ENCODE measurements at regions not wholly inside any gene's neighbourhood (a gene's known extent, or its start where the extent isn't known, plus 50 kb on each side); places are given as distances from the start of the nearest gene placed in this dataset.

GRCh38 chr4:134529629-134530028 is 328.0 kb upstream of the PABPC4L start:
- H3K4me2 ChIP-seq (ENCODE audit: low read length): no peak overlapping the region
- H4K20me1 ChIP-seq (ENCODE audit: insufficient read depth): no peaks in the 10 kb centered on the region
- H3K4me3 ChIP-seq (replicated peaks in 1 of 2; ENCODE audit: low read depth in 1 of 2, low read length in 2 of 2): no peak overlapping the region
- no TSS peak for BruUV-seq (replicated peaks)
- H2AFZ ChIP-seq (ENCODE audit: low read depth, low read length, poor library complexity, severe bottlenecking): no peak overlapping the region
- RAD21 ChIA-PET (ENCODE audit: low non-redundant PET in 1 of 2, low total read pairs in 2 of 2, uncharacterized antibody in 2 of 2, unreplicated experiment in 2 of 2): no interaction called here
- no peak overlapping the region for H3K27ac ChIP-seq (ENCODE audit: low read depth, low read length)
- TF ChIP-seq POLR2AphosphoS5 (IDR thresholded peaks at IDR 0.05; ENCODE audit: low read depth, low read length): no peak
- no peak for TF ChIP-seq ATF3 (IDR thresholded peaks at IDR 0.05)
- TF ChIP-seq ZNF274 (IDR thresholded peaks at IDR 0.05; ENCODE audit: low read depth, low read length): no peak
- no peak for TF ChIP-seq TCF7L2 (IDR thresholded peaks at IDR 0.05; ENCODE audit: borderline replicate concordance, extremely low read depth, insufficient read depth, insufficient read length)
- TF ChIP-seq ZFX (IDR thresholded peaks at IDR 0.05): no peak
- TF ChIP-seq ZBTB33 (IDR thresholded peaks at IDR 0.05; ENCODE audit: extremely low read depth, insufficient replicate concordance, low read length): no peak
- no peak for TF ChIP-seq SP1 (IDR thresholded peaks at IDR 0.05; ENCODE audit: low read depth)
- TF ChIP-seq YY1 (IDR thresholded peaks at IDR 0.05; ENCODE audit: extremely low read depth, insufficient replicate concordance, low read depth, low read length): no peak
- TF ChIP-seq ELF1 (IDR thresholded peaks at IDR 0.05; ENCODE audit: borderline replicate concordance, low read depth): no peak
- TF ChIP-seq CEBPB (IDR thresholded peaks at IDR 0.05; ENCODE audit: low read depth): no peak
- no peak for TF ChIP-seq EGR1 (IDR thresholded peaks at IDR 0.05; ENCODE audit: low read depth)
- TF ChIP-seq JUND (IDR thresholded peaks at IDR 0.05): no peak
- no peak for TF ChIP-seq REST (IDR thresholded peaks at IDR 0.05; ENCODE audit: low read depth)
- no peaks in the 10 kb centered on the region for H3K9me3 ChIP-seq (ENCODE audit: control insufficient read depth in 1 of 2, insufficient read depth in 1 of 2, low read depth in 1 of 2, low read length in 2 of 2)
- H3K9ac ChIP-seq (ENCODE audit: low read length): no peak overlapping the region
- no peaks in the 10 kb centered on the region for H3K36me3 ChIP-seq (ENCODE audit: control insufficient read depth in 1 of 2, insufficient read depth in 2 of 2, low read length in 2 of 2)
- POLR2A ChIA-PET: no interaction called here
- CTCF ChIA-PET: no interaction called here
- no peaks in the 10 kb centered on the region for H3K4me1 ChIP-seq (ENCODE audit: control insufficient read depth in 1 of 2, insufficient read depth in 2 of 2, low read length in 2 of 2)
- intact Hi-C loops (cut with micrococcal nuclease): no loop called here
- no peaks in the 10 kb centered on the region for H3K27me3 ChIP-seq (ENCODE audit: insufficient read depth, low read length)
- H3K79me2 ChIP-seq (ENCODE audit: insufficient read depth, low read length): no peaks in the 10 kb centered on the region
- peaks cover 4% of the 10 kb centered on the region; the same call in 1 of the 2 replicates for H3K9me2 ChIP-seq (ENCODE audit: insufficient read depth)
- no peak for ATAC-seq
- no peak for DNase-seq (ENCODE audit: low read depth, low spot score)

All from HCT116 (cell line).